ENCODE measurements at regions not wholly inside any gene's neighbourhood (a gene's known extent, or its start where the extent isn't known, plus 50 kb on each side); places are given as distances from the start of the nearest gene placed in this dataset.

DNA sequence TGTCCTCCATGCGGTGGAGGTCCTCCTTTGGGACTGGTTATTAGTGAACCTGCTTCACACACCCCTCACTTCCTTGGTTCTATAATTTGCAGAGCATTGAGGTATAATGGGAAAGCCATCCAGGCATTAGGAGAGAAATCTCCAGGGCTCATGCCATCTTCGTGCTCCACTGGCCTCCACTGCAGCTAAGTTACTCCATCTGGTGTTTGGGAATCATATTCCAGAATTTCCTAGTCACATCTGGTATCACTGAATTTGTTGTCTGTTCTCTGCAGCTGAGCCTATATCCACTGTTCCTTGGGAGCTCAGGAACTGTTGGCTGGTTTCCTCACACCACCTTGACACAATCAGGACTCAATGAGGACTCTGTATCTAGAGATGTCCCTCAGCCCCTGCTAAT, 173.0 kb upstream of the TSHZ2 start:
- H3K27me3 ChIP-seq (ENCODE audit: control insufficient read depth in 1 of 2, insufficient read depth in 2 of 2, low read length in 2 of 2), result no peaks in the 10 kb centered on the region
- H3K27ac ChIP-seq (ENCODE audit: low read depth, low read length), result no peak overlapping the region
- H3K4me3 ChIP-seq (ENCODE audit: low read depth in 1 of 2, low read length in 2 of 2), result no peak overlapping the region
- no peaks in the 10 kb centered on the region for H3K36me3 ChIP-seq (ENCODE audit: insufficient read depth, low read length)
- no peak overlapping the region for H3K9ac ChIP-seq (ENCODE audit: low read length)
- H3K9me3 ChIP-seq (ENCODE audit: low read length), result no peaks in the 10 kb centered on the region
- H3K4me1 ChIP-seq (ENCODE audit: insufficient read depth, low read length), result no peaks in the 10 kb centered on the region

DNA sequence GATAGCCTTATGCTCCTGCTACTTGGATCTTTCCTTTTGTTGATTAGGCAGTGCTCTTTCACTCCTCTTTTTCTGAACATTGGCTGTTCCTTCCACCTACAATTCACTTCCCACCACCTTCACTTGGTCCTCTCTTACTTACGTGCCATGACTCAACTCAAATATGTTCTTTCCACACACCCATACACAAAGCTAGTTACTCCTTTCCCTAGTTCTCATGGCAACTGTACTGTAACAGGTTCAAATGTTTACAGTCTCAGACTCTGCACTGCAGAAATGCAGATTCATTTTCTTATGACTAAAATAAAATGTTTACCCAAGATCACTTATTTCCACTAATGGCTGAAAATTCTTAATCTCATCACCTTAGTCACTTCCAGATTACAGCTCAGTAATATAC, 174.0 kb upstream of the TSHZ2 start:
- Histone ChIP-seq H3K27me3 (ENCODE audit: control insufficient read depth in 1 of 2, insufficient read depth in 2 of 2, low read length in 2 of 2) (no peaks in the 10 kb centered on the region), H3K9ac (ENCODE audit: low read length) (no peak overlapping the region), H3K4me1 (ENCODE audit: insufficient read depth, low read length) (no peaks in the 10 kb centered on the region), H3K27ac (ENCODE audit: low read depth, low read length) (no peak overlapping the region), H3K9me3 (ENCODE audit: low read length) (no peaks in the 10 kb centered on the region), H3K36me3 (ENCODE audit: insufficient read depth, low read length) (no peaks in the 10 kb centered on the region), H3K4me3 (ENCODE audit: low read depth in 1 of 2, low read length in 2 of 2) (no peak overlapping the region)

DNA sequence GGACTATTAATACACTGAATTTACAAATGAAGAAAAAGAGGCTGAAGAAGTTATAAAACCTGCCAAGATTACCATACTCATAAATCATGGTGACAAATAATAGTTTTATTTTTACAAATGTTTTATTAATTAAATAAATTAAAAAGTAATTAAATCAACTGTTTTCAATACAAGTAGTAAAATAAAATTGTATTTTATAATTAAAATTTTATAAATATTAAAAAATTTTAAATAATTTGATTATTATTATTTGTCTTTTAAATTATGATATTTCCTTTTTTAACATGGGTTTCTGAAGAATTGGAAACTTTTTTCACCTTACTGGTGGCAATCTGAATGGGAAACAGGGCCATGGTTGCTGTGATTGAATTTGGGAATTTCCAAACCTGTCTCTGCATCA, 177.3 kb upstream of the TSHZ2 start:
- Histone ChIP-seq H3K4me1 (ENCODE audit: insufficient read depth, low read length) (no peaks in the 10 kb centered on the region), H3K36me3 (ENCODE audit: insufficient read depth, low read length) (no peaks in the 10 kb centered on the region), H3K27me3 (ENCODE audit: control insufficient read depth in 1 of 2, insufficient read depth in 2 of 2, low read length in 2 of 2) (no peaks in the 10 kb centered on the region), H3K9ac (ENCODE audit: low read length) (no peak overlapping the region), H3K27ac (ENCODE audit: low read depth, low read length) (no peak overlapping the region), H3K4me3 (ENCODE audit: low read depth in 1 of 2, low read length in 2 of 2) (no peak overlapping the region), H3K9me3 (ENCODE audit: low read length) (no peaks in the 10 kb centered on the region)

DNA sequence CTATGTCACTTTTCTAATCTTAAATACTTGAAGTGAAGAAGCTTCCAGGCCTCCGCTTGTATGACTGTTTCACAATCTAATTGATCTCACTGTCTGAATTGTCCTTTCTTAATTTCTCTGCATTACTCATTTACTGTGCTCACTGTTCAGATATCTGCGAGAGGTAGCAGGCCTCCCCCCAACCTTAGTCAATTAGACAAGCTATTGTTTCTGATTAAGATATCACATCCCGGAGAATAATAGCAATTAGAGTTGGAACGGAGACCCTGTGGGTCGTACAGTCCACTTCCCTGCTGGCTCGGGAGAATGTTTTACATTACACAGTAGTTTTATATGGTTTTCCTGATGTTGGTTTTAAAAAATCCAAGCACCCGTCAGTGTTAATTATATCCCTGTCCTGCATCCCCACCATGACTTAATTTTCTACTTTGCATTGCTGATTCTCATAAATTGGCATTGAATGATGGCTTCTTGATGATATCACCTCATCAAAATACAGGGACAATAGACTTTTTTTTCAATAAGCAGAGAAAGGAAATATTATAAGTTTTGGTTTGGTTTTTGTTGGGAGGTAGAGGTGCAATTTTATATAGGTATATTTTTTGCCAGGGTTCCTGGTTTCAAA, 178.7 kb upstream of the TSHZ2 start:
- H3K9me3 ChIP-seq (ENCODE audit: low read length), result no peaks in the 10 kb centered on the region
- H3K36me3 ChIP-seq (ENCODE audit: insufficient read depth, low read length), result no peaks in the 10 kb centered on the region
- no peaks in the 10 kb centered on the region for H3K4me1 ChIP-seq (ENCODE audit: insufficient read depth, low read length)
- no peaks in the 10 kb centered on the region for H3K27me3 ChIP-seq (ENCODE audit: control insufficient read depth in 1 of 2, insufficient read depth in 2 of 2, low read length in 2 of 2)
- no peak overlapping the region for H3K9ac ChIP-seq (ENCODE audit: low read length)
- H3K27ac ChIP-seq (ENCODE audit: low read depth, low read length), result no peak overlapping the region
- no peak overlapping the region for H3K4me3 ChIP-seq (ENCODE audit: low read depth in 1 of 2, low read length in 2 of 2)

DNA sequence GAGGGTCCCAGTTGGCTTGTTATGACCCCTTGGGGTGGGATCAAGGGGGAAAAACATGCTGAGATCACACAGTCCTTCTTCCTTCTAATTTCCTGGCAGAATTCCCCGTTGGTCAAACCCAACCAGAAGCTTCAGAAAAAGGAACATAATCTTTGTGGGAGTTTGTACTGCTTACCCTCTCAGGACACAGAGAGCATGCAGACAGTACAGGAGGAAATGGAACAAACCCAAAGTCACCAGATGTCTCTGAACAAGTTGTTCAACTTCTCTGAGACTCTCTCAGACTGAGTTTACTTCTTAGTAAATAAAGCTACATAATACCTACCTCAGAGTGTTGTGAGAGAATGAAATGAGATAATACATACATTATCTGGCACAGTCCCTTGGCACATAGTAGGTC, 181.1 kb upstream of the TSHZ2 start:
- Histone ChIP-seq H3K9me3 (ENCODE audit: low read length) (no peaks in the 10 kb centered on the region), H3K4me3 (ENCODE audit: low read depth in 1 of 2, low read length in 2 of 2) (no peak overlapping the region), H3K36me3 (ENCODE audit: insufficient read depth, low read length) (no peaks in the 10 kb centered on the region), H3K4me1 (ENCODE audit: insufficient read depth, low read length) (no peaks in the 10 kb centered on the region), H3K27ac (ENCODE audit: low read depth, low read length) (no peak overlapping the region), H3K27me3 (ENCODE audit: control insufficient read depth in 1 of 2, insufficient read depth in 2 of 2, low read length in 2 of 2) (no peaks in the 10 kb centered on the region), H3K9ac (ENCODE audit: low read length) (no peak overlapping the region)

DNA sequence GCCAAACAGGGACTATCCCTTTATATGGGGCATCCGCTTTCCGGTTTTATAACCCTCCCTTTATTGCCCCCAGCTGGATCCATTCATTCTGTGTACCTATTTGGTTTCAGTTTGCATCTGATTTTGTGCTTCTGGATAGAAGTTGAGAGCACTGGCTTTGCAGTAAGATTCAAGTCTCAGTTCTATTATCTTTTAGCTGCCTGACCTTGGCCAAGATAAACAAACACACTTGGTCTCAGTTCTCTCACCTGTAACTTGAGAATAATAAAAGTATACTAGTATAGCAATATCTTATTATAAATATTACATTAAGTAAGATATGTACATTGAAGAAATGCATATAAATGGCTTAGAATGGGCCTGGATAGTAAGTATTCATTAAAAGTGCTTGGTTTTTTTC, 182.4 kb upstream of the TSHZ2 start:
- Histone ChIP-seq H3K9me3 (ENCODE audit: low read length) (no peaks in the 10 kb centered on the region), H3K36me3 (ENCODE audit: insufficient read depth, low read length) (no peaks in the 10 kb centered on the region), H3K4me1 (ENCODE audit: insufficient read depth, low read length) (no peaks in the 10 kb centered on the region), H3K27ac (ENCODE audit: low read depth, low read length) (no peak overlapping the region), H3K9ac (ENCODE audit: low read length) (no peak overlapping the region), H3K4me3 (ENCODE audit: low read depth in 1 of 2, low read length in 2 of 2) (no peak overlapping the region), H3K27me3 (ENCODE audit: control insufficient read depth in 1 of 2, insufficient read depth in 2 of 2, low read length in 2 of 2) (no peaks in the 10 kb centered on the region)

DNA sequence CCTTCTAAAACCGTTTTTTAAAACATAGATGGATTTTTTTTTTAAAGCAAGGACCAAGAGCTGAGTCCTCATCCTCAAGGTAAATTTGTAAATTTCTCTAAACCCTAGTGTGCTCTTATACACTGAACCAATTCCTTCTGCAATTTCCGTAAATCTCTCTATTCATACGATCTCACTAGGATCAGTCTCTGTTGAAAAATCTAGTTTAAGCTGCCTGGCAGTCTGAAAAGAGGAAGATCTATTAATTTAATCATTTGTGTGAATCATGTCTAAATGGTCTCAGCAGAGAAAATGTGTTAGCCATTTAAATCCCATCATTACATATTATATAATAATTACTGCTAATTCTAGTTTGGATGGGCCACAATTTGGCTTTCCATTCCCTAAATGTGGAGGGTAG, 184.2 kb upstream of the TSHZ2 start:
- no peak overlapping the region for H3K4me3 ChIP-seq (ENCODE audit: low read depth in 1 of 2, low read length in 2 of 2)
- H3K36me3 ChIP-seq (ENCODE audit: insufficient read depth, low read length), result no peaks in the 10 kb centered on the region
- H3K27ac ChIP-seq (ENCODE audit: low read depth, low read length), result no peak overlapping the region
- no peaks in the 10 kb centered on the region for H3K27me3 ChIP-seq (ENCODE audit: control insufficient read depth in 1 of 2, insufficient read depth in 2 of 2, low read length in 2 of 2)
- no peaks in the 10 kb centered on the region for H3K9me3 ChIP-seq (ENCODE audit: low read length)
- H3K4me1 ChIP-seq (ENCODE audit: insufficient read depth, low read length), result no peaks in the 10 kb centered on the region
- H3K9ac ChIP-seq (ENCODE audit: low read length), result no peak overlapping the region

DNA sequence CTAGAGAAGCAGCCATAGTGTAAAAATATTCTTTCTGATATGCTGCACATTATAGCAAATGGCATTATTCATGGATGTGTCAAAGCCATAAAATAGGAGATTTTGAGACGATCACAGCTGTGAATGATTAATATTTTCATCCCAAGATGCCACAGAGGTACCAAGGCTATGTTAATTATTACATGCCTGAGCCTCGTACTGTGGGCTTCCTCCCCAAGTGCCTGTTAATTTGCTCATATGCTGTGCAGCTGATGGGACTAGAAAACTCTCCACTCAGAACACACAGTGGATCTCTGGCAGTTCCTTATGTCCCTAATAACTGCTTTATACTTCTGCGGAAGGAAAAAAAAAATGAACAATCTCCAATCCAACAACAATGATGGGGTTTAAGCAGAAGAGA, 184.9 kb upstream of the TSHZ2 start:
- Histone ChIP-seq H3K36me3 (ENCODE audit: insufficient read depth, low read length) (no peaks in the 10 kb centered on the region), H3K9me3 (ENCODE audit: low read length) (no peaks in the 10 kb centered on the region), H3K27me3 (ENCODE audit: control insufficient read depth in 1 of 2, insufficient read depth in 2 of 2, low read length in 2 of 2) (no peaks in the 10 kb centered on the region), H3K4me1 (ENCODE audit: insufficient read depth, low read length) (no peaks in the 10 kb centered on the region), H3K27ac (ENCODE audit: low read depth, low read length) (no peak overlapping the region), H3K9ac (ENCODE audit: low read length) (no peak overlapping the region), H3K4me3 (ENCODE audit: low read depth in 1 of 2, low read length in 2 of 2) (no peak overlapping the region)

DNA sequence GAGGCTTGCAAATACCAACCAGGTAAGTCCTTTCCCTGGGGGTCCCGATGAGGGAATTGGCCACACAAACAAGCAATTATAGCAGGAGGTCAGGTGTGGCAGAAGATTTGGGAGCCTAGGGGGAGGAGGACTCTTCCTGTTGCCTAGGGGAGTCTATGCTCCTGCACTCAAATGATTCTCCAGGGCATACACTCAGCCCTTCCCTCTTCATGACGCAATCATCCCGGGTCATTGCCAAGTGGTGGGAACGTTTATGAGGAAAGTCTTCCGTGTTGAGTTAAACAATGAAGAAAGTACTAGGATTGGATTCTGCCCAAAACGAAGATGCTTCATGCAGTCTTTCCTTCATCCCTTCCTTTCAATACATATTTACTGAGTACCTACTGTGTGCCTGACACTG, 186.5 kb upstream of the TSHZ2 start:
- no peaks in the 10 kb centered on the region for H3K4me1 ChIP-seq (ENCODE audit: insufficient read depth, low read length)
- H3K4me3 ChIP-seq (ENCODE audit: low read depth in 1 of 2, low read length in 2 of 2), result no peak overlapping the region

DNA sequence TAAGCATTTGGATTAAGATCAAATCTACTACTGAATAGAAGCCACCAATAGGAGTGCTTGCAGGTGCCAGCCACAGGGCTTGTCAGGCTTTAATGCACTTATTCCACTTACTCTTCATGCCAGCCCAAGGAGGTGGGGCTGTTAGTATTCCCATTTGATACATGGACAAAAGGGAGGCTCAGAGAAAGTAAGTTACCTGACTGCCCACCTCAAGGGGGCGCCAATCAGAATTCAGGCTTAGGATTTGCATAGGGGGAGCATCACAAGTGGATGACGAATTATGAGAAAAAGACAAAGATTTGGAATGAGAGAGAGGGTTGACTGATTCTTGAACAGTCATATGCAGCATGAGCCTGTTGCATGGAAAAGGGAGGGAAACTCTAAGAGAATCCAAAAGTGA, 188.4 kb upstream of the TSHZ2 start:
- no peaks in the 10 kb centered on the region for H3K27me3 ChIP-seq (ENCODE audit: control insufficient read depth in 1 of 2, insufficient read depth in 2 of 2, low read length in 2 of 2)
- no peaks in the 10 kb centered on the region for H3K36me3 ChIP-seq (ENCODE audit: insufficient read depth, low read length)
- no peak overlapping the region for H3K27ac ChIP-seq (ENCODE audit: low read depth, low read length)
- H3K9ac ChIP-seq (ENCODE audit: low read length), result no peak overlapping the region
- H3K9me3 ChIP-seq (ENCODE audit: low read length), result no peaks in the 10 kb centered on the region
- no peak overlapping the region for H3K4me3 ChIP-seq (ENCODE audit: low read depth in 1 of 2, low read length in 2 of 2)
- no peaks in the 10 kb centered on the region for H3K4me1 ChIP-seq (ENCODE audit: insufficient read depth, low read length)

More for the DNA sequence above, 186.5 kb upstream of the TSHZ2 start:
- no peaks in the 10 kb centered on the region for H3K9me3 ChIP-seq (ENCODE audit: low read length)
- no peaks in the 10 kb centered on the region for H3K36me3 ChIP-seq (ENCODE audit: insufficient read depth, low read length)
- no peak overlapping the region for H3K9ac ChIP-seq (ENCODE audit: low read length)
- no peaks in the 10 kb centered on the region for H3K27me3 ChIP-seq (ENCODE audit: control insufficient read depth in 1 of 2, insufficient read depth in 2 of 2, low read length in 2 of 2)
- no peak overlapping the region for H3K27ac ChIP-seq (ENCODE audit: low read depth, low read length)

DNA sequence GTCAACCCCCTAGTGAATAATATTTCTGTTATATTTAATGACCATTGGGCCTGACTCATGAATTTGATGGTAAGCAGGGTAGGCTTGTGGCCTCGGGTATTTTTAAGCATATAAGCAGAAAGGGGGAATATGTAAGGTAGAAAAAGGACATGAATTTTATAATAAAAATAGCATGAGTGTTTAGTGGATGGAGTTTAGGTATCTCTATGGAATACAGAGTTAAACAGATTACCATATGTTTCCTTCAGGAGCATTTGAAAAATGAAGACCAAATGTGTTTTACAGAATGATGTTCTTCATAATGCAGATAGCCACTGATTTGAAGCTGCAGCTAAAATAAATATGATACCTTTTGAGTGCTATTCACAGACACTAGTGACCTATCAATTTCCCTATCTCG, 191.7 kb upstream of the TSHZ2 start:
- H3K4me1 ChIP-seq (ENCODE audit: insufficient read depth, low read length), result no peaks in the 10 kb centered on the region
- no peaks in the 10 kb centered on the region for H3K36me3 ChIP-seq (ENCODE audit: insufficient read depth, low read length)
- H3K9ac ChIP-seq (ENCODE audit: low read length), result no peak overlapping the region
- no peaks in the 10 kb centered on the region for H3K9me3 ChIP-seq (ENCODE audit: low read length)
- H3K4me3 ChIP-seq (ENCODE audit: low read depth in 1 of 2, low read length in 2 of 2), result no peak overlapping the region
- no peak overlapping the region for H3K27ac ChIP-seq (ENCODE audit: low read depth, low read length)
- no peaks in the 10 kb centered on the region for H3K27me3 ChIP-seq (ENCODE audit: control insufficient read depth in 1 of 2, insufficient read depth in 2 of 2, low read length in 2 of 2)

DNA sequence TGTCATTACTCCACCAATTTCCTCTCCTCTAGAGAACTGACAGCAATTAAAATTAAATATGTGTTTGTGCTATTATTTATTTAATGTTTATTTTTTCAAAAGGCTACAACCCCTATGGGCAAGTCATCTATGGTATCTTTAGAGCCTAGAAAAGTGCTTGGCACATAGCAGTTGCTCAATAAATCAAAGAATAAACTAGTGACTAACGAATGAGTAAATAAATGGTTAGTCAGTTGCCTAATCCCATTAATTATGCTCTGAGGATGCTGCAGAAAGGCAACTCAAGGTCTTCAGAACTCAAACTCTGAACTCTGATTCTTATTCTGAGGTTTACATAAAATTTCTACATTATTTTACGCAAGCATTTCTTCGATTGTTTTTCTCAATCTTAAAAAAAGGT, 193.0 kb upstream of the TSHZ2 start:
- Histone ChIP-seq H3K27me3 (ENCODE audit: control insufficient read depth in 1 of 2, insufficient read depth in 2 of 2, low read length in 2 of 2) (no peaks in the 10 kb centered on the region), H3K36me3 (ENCODE audit: insufficient read depth, low read length) (no peaks in the 10 kb centered on the region), H3K4me3 (ENCODE audit: low read depth in 1 of 2, low read length in 2 of 2) (no peak overlapping the region), H3K9ac (ENCODE audit: low read length) (no peak overlapping the region), H3K27ac (ENCODE audit: low read depth, low read length) (no peak overlapping the region), H3K4me1 (ENCODE audit: insufficient read depth, low read length) (no peaks in the 10 kb centered on the region), H3K9me3 (ENCODE audit: low read length) (no peaks in the 10 kb centered on the region)
